Globus pallidus (tissue), 1 donor: ENCODE measurements at regions not wholly inside any gene's neighbourhood (a gene's known extent, or its start where the extent isn't known, plus 50 kb on each side); places are given as distances from the start of the nearest gene placed in this dataset.

Experiments
- DNase-seq: peaks from one replicate; pipeline ENCODE4 v3.0.0-alpha.2; 2015; ENCODE audit warnings: low spot score

DNA sequence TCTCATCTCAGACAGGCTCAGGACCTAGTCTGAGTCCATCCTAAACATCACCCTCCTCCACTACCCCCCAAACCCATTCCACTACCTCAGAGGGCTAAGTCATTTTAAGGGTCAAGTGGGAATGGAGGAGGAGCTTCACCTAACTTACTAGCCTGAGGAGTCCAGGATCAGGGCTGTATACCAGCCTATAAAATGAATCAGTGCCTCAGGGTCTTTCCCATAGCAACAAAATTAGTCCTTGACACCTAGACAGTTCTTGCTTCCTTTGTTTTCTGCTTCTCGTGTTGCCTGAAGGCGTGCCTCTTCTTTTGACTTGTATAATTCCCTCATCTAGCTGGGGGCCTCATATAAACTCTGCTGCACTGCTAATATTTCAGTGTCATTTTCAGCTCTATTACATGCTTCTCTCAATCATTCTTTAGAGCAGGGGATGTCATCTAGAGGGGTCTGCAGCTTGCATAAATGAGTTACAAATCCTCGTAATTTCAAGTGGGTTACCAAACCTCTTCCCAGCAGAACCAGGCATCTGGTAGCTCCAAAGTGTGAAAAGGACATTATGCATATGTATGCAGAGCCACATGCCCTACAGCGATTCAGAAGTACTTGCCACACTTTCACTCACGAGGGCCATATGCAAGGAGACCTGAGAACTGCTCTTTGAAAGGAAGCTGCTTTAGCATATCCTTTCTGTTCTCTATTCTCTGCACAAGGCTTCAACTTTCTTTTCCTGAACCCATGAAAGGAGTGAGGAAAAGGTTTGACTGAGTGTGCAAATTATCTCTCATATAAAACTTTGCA lies 311.7 kb upstream of the SEMA6D start:
- DNase-seq, result no peak

DNA sequence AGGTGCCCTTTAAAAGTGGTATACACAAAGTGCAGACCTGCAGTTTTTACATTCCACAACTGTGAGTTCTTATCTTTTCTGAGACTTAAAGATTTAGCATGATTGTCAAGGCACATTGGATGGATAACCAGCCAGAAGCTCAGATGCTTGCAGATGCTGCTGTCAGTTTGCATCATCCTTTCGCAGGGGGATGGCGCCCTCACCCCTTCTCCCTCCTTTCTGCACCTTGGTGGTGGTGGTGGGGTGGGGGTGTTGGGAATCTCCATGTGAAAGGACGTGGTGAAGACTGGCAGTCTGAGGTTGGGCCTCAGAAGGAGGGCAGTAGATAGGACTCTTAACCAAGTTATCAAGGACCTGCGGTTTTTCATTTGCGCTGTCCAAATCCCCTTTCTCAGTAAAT lies 309.6 kb upstream of the SEMA6D start:
- no peak for DNase-seq

DNA sequence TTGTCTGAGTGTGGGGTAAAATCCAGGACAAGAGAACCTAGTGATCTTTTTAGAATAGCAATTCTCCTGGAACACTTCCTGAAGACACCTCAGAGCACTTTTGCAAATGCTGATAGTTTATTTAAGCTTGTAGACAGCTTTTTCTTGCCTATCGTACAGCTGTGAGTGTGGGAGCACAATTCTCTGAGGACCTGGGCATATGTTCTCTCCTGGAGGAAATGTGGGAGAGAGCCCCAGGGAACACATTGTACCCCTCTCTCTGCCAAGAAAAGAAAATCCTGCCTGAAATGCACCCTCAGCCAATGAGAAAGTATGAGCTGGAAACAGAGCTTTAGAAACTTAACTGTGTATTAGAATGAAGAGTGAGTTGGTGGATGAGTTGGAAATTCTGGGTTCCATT lies 308.3 kb upstream of the SEMA6D start:
- no peak for DNase-seq

DNA sequence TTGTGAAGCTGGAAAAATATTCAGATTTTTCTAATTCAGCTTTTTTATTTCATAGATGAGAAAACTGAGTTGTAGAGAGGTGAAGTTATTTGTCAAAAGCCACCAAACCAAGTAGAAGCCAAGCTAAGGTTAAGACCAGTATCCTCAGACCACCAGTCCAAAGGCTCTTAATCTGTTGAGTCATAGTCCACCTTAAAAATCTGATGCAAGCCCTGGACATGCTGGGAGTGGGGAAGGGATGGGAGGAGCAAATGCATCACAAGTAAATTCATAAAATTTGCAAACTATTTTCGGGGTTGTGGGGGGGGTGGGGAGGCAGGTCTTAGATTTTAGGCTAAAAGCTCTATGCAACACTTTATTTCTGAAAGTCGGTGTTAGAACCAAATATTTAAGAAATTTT lies 307.7 kb upstream of the SEMA6D start:
- no peak for DNase-seq

DNA sequence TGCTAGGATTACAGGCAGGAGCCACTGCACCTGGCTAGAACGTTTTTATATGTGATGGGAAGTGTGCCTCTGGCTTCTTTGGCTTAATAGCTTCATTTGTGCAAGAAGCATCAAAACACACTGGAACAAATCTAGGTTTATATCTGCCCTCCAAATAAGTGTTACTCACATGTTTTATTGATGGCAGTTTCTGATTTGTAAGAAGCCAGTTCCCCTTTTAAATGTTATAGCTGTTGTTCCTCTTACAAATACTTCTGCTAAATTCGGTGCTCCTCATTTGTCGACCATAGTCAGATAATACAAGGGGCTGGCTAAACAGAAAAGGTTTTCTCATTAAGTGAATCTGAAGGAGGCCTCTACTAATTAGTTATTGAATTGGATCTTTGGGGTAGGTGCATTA lies 307.1 kb upstream of the SEMA6D start:
- peak; percentile 2 for DNase-seq

DNA sequence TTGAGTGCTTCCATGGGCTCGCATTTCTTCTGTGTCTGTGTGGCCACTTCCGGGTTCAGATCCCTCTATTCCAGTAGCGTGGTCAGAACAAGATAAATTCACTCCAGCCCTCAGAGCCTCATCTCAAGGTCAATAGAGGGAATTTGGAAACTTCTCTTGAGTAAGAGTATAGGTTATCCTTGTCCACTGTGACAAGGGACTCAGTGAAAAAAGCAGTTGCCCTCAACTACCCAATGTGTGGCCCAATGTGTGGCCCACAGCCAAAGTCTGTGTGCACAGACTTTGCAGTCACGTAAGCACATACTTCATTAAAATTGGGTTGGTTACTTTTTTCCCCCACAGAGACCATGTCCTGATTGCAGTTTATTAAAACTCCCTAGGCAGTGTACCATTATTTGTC lies 305.6 kb upstream of the SEMA6D start:
- no peak for DNase-seq

DNA sequence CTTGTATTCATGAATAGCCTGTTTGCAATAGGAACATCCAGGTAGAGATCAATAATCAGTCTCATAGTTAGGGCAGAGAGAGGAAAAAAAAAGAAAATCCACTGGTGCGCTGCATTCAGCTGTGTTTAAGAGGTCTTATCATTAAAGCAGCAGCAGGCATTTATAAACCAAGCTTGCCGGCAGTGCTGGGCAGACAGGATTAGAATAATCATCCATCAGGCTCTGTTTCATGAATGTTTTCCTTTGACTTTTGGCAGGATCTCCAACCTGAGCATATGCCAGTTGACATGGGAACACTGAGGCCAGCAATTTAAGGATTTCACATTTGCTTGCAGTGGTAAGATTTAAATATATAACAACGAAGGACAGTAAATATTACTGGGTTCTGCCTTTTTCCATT lies 305.2 kb upstream of the SEMA6D start:
- no peak for DNase-seq

DNA sequence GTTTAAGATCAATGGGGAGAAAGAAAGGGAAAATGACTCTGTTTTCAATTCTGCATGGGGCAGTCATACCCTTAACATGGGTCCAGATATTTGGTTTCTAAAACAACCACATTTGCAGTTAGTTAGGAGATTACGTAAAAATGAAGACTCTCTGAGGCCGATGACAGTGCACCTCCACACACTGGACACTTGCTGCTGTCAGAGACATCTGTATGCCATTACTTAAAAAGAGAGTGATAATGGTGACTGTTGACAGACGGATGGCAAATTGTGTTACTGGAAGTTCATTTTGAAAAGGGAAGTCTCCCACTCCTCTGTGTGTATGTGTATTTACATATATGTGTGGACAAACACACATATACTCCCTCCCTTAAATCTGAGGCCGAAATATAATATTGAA lies 304.5 kb upstream of the SEMA6D start:
- DNase-seq, result no peak

DNA sequence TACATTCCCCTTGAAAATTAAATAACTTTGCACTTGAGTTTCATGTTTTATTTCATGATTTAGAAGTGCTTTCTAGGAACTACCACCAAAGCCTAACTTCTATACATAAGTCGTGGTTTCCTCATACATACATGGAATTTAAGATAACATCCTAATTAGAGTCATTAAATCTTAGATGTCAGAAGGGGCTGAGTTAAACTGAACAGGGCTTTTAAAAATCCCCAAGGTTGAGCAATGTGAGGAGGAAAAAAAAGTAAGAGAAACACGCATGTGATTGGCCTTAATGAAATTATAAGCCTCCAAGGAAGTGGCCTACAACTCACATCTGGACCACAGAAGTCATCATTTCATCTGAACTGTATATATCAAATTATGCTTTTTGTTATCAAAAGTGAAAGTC lies 303.1 kb upstream of the SEMA6D start:
- DNase-seq, result no peak

DNA sequence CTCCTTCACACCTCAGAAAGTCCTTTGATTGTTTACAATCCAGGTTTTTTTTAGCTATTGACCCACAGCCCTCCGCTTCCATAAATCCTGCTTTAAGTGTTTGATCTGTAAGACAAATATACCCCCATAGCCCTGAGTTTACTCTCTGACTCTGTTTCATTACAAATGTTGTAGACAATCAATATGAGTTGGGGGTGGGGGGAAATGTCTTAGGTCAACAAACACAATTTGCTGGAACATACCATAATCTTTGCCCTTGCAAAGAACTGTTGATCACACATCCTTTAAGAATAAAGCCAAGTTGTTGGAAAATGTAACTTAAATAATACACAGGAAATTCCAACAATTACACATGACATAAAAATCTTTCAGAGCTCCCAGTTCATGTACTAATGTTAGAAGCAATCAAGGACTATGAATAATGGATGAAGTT lies 301.8 kb upstream of the SEMA6D start:
- no peak for DNase-seq

DNA sequence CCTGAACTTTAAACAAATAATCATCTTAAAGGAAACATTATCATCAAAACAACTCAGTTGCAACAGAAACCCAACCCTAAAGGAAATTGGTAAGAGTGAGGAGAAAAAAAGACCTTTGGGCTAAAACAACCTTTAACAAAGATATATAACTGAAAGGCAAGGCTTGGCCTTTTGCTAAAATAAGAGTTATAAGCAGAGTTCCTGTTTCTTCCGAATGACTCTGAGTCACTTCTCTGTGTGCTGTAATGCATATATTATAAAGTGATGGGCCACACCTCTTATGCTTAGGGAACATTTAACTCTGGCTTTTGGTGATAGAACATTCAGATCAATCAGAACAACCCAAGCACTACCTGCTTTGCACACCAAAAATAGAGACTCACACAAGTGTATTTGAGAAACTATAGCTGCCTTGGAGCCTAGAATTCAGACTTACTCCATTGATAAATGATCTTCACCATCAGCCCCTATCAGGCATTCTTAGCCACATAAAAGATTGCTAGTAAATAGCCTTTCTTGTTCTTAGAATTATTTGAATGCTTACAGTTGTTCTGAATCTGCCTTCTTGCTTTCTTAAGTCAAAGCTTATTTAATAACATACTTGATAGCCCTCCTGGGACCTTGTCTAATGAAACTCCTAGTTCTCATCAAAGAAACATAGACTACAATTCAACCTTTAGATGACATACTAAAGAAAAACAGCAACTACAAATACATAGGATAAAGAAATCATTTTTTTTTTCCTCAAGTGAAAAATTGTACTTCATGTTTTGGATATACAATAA lies 294.2 kb upstream of the SEMA6D start:
- no peak for DNase-seq

DNA sequence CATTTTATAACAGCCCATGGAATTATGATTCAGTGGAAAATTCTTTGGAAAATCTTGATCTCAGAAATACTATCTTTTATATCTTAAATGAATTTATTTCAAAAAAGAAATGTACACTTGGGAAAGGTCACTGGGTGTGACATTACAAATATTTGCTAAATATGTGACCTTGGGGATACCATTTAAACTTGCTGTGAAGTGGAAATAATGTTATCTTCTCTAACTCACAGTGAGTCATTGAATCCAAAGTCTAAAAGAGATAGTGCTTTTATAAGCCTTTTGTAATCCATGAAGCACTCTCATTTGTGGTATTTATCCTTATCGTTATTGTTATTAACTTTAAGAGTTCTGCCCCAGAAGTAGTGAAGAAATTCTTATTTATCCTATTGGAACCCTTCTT lies 289.8 kb upstream of the SEMA6D start:
- DNase-seq, result no peak

DNA sequence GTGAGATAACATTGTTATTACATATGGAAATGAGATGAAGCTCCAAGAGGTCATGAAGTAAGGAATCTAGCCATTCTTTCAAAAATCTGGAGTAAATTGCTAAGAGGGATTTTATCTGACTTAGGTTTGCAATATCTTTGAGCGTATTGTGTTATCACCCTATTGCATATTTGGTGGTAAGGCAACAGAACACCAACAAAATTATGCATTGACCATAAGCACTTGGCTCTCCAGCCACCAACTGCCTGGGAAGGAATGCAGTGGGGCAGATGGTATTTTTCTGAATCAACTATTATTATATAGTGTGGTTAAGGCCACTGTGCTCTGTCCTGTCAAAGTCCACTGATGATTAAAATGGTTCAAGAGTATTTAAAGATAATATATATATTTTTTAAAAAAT lies 287.9 kb upstream of the SEMA6D start:
- no peak for DNase-seq

DNA sequence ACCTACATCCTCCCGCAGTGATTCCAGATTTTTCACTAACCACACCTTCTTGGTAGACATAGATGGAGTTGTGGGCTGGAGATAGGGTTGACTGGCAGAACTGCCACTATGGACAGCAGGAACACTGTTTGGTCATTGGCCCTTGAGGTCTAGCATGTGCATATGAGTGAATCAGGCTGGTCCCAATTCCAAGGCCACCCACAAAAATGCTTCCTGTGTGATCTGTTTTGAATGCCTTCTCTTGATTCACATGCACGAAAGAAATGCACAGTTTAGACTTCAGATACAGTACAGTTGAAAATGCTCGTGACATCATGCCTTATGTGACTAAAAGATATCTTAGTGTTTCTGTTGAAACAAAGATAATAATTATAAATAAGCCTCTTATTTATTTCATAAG lies 285.8 kb upstream of the SEMA6D start:
- no peak for DNase-seq

DNA sequence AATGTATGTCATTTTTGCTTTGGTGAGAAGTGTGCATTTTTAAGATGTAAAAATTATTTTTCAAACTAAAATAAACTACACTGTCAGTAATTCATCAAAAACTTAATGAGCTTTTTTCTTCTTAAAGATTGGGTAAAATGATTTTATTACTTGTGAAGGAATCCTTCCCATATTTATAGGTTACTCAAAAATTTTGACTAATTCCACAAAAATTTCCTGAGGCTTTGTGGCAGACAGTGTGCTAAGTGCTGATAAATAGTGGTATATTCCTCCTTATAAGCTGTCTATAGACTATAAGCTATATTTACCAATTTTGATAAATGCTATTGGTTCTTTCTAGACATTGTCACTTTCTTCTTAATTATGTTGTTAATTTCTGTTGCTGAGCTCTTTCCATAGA lies 284.5 kb upstream of the SEMA6D start:
- DNase-seq, result no peak

DNA sequence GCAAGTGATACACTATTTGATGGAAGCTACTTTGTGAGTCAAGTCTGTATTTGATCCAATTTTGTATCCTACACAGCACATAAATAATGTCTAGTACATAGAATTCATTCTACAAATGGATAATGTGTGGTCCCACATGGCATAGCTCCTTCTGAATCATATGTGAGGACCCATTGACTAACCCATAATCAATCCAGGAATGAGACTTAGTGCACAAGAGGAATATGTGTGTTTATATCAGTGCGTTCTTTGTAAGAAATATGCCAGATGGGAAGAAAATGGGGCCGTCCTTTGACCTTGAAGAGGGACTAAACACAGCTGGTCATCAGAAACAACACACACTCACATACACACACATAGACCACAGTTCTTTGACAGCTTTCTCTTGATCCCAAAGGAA lies 282.7 kb upstream of the SEMA6D start:
- DNase-seq, result no peak

DNA sequence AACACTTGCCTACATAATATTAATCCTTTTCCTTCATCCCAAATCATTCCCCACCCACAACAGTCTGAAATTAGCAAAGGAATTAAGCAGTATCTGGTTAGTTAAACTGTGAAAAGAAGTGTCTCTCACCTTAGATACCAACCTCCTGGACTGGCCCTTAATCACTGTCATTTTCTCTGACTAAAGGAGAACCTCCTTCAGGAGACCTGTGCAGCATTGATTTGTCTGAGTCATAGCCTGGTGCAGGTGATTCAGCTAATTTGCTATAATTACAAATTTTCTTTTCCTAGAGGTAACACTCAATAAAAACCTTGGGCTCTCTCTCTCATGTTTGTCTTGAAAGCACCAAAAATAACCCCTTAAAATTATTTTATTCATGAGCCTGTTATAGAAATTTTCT lies 279.8 kb upstream of the SEMA6D start:
- DNase-seq, result no peak

DNA sequence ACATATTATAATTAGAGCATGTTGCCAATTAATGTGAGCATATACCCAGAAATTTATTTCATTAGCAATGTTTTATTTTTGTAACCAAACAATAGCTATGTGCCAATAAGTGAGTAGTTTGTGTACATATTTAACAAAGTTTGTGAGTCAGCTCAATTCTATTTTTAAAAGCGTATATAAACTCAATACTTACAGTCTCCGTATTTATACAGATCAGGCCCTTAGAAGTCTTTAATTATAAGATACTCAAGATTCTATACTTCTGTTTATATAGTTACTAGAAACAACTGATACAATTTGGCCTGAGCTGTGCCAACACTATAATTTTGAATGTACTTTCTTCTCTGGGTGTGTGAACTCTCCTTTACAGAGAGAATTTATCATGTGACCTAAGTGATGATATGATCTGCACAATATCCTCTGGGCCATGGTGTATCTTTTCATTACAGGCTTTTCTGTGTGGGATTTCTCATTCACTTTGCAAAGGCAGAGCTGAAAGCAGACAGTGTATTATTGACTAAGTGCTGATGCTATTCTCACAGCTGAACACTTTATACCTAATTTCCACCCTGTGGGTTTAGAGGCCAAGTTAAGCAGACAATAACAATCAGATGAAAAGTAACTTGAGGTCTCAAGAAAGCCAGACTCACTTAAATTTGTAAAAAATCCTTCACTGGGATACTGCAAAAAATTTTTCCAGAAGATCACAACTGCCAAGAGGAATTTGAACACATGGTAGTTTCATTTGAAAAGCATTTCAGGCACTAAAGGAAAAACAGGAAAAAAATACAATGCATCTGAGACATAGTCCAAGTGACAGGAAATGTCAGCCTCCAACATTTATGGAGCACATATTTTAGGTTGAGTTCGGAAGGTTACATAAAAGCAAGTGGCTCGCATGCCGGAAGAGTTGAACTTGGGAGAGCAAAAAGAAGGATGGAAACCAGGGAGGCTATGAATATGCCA lies 277.9 kb upstream of the SEMA6D start:
- DNase-seq, result no peak

DNA sequence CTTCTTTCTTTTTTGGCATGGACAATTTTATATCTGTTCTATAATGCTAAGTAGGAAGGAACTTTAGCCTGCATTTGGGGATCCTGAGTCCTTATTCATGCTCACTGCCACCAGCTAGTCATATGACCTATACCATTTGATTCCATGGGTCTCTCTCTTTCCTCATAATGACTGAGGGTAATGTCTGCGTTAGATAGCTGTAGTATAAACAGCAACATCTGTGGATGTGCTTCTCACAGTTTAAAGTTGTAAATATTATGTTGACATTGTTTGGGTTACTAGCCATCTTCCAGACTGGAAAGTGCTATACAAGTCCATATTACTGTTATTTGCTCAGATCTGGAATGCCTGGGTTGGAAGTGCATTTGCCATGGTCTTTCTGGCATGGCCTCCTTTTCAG lies 274.9 kb upstream of the SEMA6D start:
- no peak for DNase-seq

DNA sequence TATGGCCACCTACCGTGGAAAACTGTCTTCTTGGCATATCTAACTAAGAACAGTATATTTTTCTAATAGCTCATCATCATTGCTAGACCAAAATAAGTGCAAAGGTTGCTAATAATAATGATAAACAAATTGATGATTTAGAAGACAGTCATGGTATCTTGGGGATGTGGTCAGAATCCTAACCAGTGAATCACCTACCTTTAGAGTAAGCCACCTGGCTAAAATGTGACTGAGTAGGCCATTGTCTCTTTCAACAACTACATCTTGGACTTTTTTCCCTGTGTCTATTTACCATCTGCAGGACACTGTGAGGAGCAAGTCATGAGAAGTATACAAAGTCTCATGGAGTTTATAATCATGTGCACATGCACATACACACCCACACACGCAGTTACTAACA lies 273.5 kb upstream of the SEMA6D start:
- DNase-seq, result no peak

DNA sequence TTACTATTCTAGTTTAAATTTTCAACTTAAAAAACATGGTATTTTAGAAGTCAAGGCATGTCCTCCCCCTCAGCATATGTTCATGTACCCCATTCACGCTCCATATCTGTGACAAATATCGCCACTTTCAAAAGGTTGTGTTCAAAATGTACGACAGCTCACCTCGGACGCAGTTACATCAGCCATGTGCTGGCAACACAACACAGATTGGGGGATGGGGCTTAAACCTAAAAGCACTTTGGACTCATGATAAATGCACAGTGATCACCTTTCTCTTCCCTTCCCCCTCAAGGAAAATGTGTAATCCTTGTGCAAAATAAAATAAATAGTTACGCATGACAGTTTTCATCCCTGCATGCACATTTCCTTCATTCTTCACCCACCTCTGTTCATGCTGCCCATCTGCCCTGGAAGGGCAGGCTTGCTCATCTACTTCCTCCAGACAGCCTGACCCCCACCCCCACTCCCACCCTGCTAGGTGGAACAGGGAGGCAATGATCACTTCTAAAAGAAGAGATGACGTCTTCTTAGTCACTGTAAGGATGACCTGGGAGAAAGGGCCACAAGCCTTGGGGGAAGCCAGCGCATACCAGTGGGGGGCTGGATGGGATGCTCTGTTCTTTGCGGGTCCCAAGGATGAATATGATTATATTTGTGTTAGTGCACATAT lies 271.4 kb upstream of the SEMA6D start:
- no peak for DNase-seq
